GM12891 (cell line): ENCODE measurements at regions not wholly inside any gene's neighbourhood (a gene's known extent, or its start where the extent isn't known, plus 50 kb on each side); places are given as distances from the start of the nearest gene placed in this dataset.

ENCODE experiments used
- PAX5 ChIP-seq: IDR thresholded peaks from 2 replicates; pipeline ENCODE4 v1.6.1; 2011; ENCODE audit warnings: low read length, moderate library complexity, mild to moderate bottlenecking; ENCODE audit not compliant: insufficient read depth, severe bottlenecking
- POLR2A ChIP-seq: IDR thresholded peaks from 2 replicates; pipeline ENCODE4 v1.6.1; 2011; ENCODE audit warnings: low read depth, low read length, control low read depth
- POLR2AphosphoS5 ChIP-seq: IDR thresholded peaks from 2 replicates; pipeline ENCODE4 v1.6.1; 2011; ENCODE audit warnings: low read depth, low read length, control low read depth
- POU2F2 ChIP-seq: IDR thresholded peaks from 2 replicates; pipeline ENCODE4 v1.6.1; 2011; ENCODE audit warnings: low read depth, mild to moderate bottlenecking, control low read depth, low read length, moderate library complexity
- SPI1 ChIP-seq: IDR thresholded peaks from 2 replicates; pipeline ENCODE4 v1.6.1; 2011; ENCODE audit warnings: low read depth, low read length, control low read depth
- TAF1 ChIP-seq: IDR thresholded peaks from 2 replicates; pipeline ENCODE4 v1.6.1; 2011; ENCODE audit warnings: low read depth, low read length, control low read depth

DNA sequence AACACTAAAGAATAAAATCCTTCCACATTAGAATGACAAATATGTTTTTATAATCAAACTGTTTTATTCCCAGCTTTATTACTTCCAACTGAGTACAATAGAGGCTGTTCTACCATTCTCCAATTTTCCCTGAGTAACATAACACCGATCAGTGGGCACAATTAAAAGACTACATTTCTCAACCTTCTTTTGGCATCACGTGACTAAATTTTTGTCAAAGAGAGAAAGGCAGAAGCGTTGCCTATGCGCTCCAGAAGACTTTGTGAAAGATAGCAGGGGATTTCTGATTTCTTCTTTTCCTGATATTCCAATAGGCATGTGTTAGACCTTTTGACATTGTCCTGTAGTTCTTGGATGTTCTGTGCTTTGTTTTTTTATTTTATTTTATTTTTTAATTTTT is 1705.6 kb upstream of the PCDH7 start:
- no peak for TF ChIP-seq POLR2A
- no peak for TF ChIP-seq POLR2AphosphoS5
- no peak for TF ChIP-seq TAF1
- TF ChIP-seq SPI1 = no peak
- TF ChIP-seq POU2F2 = no peak
- no peak for TF ChIP-seq PAX5
